Gastrocnemius medialis (tissue), 4 donors: ENCODE measurements at regions not wholly inside any gene's neighbourhood (a gene's known extent, or its start where the extent isn't known, plus 50 kb on each side); places are given as distances from the start of the nearest gene placed in this dataset.

Source experiments
- ATAC-seq, 2 donors: fragments of 150-250 bp; one replicate each; pipeline ENCODE4 v1.9.1; 2016
- DNase-seq, 2 donors: peaks; one replicate each; pipeline ENCODE4 v3.0.0-alpha.2; 2019
- H3K27ac ChIP-seq, 4 donors: fragments of 200-600 bp; sonication (generic); 1 replicate in 1 of 4; 2 replicates in 3 of 4; pipeline ENCODE4 v1.5.1; 2016 to 2018; ENCODE audit warnings: mild to moderate bottlenecking in 2 of 4, moderate library complexity in 1 of 4
- H3K27me3 ChIP-seq, 3 donors: fragments of 200-600 bp; sonication (generic) in 2 of 3; 1 replicate in 1 of 3; 2 replicates in 2 of 3; pipeline versions ENCODE4 v1.5.1 to v1.6.0; 2016 to 2019; ENCODE audit warnings: mild to moderate bottlenecking in 1 of 3, moderate library complexity in 1 of 3
- H3K36me3 ChIP-seq, 2 donors: fragments of 200-600 bp; sonication (generic) in 1 of 2; one replicate each; pipeline ENCODE4 v1.5.1; 2017 to 2018
- H3K4me1 ChIP-seq, 2 donors: fragments of 200-600 bp; sonication (generic) in 1 of 2; one replicate each; pipeline ENCODE4 v1.5.1; 2016 to 2017; ENCODE audit warnings: mild to moderate bottlenecking in 2 of 2
- H3K4me3 ChIP-seq, 4 donors: fragments of 200-600 bp; sonication (generic) in 3 of 4; 1 replicate in 1 of 4; 2 replicates in 3 of 4; pipeline ENCODE4 v1.5.1; 2016 to 2019; ENCODE audit warnings: mild to moderate bottlenecking in 2 of 4
- H3K9me3 ChIP-seq, 3 donors: fragments of 200-600 bp; sonication (generic) in 2 of 3; 1 replicate in 1 of 3; 2 replicates in 2 of 3; pipeline ENCODE4 v1.5.1; 2016 to 2019
- CTCF ChIP-seq, 5 experiments: fragments of 450-650 bp in 3 of 5; fragments of 200-600 bp in 2 of 5; sonication (generic) in 2 of 5; IDR thresholded peaks in 4 of 5; conservative IDR thresholded peaks in 1 of 5; 1 replicate in 4 of 5; 2 replicates in 1 of 5; pipeline ENCODE4 v1.5.1; 2016 to 2019; ENCODE audit warnings: antibody characterized with exemption in 5 of 5, mild to moderate bottlenecking in 3 of 5, moderate library complexity in 3 of 5
- POLR2A ChIP-seq, 2 donors: fragments of 450-650 bp; IDR thresholded peaks; one replicate each; pipeline ENCODE4 v1.6.1; 2017; ENCODE audit warnings: antibody characterized with exemption in 2 of 2, mild to moderate bottlenecking in 2 of 2, moderate library complexity in 2 of 2
- in situ Hi-C, 4 donors: fragments of 200-750 bp; cut with MboI; loops; one replicate each; pipeline versions ENCODE4 v1.15.0 to v1.8.0; 2017; ENCODE audit warnings: low sequenced_read_pairs in 4 of 4
- intact Hi-C: fragments of 100-400 bp; cut with DNase I; formaldehyde crosslinking; loops from one replicate; pipeline ENCODE4 v1.15.1; 2023; ENCODE audit warnings: low total_unique reads

GRCh38 chrX:17206584-17206983 lies 168.4 kb upstream of the NHS start:
- in situ Hi-C loops = no loop called here
- H3K36me3 ChIP-seq = no peaks in the 10 kb centered on the region
- ATAC-seq (no peak), DNase-seq (no peak)
- no peak for TF ChIP-seq POLR2A (IDR thresholded peaks at IDR 0.05)
- H3K4me3 ChIP-seq = no peak overlapping the region
- no peak overlapping the region for H3K27ac ChIP-seq
- intact Hi-C loops = no loop called here
- H3K27me3 ChIP-seq = no peaks in the 10 kb centered on the region
- no peaks in the 10 kb centered on the region for H3K4me1 ChIP-seq
- no peaks in the 10 kb centered on the region for H3K9me3 ChIP-seq

- ATAC-seq (no peak), DNase-seq (no peak)
- no peak overlapping the region for H3K4me3 ChIP-seq
- H3K36me3 ChIP-seq = no peaks in the 10 kb centered on the region
- no peak for TF ChIP-seq POLR2A (IDR thresholded peaks at IDR 0.05)
- TF ChIP-seq CTCF (IDR thresholded peaks at IDR 0.05 in 4 of 5, conservative IDR thresholded peaks at IDR 0.05 in 1 of 5) = no peak
- no peaks in the 10 kb centered on the region for H3K9me3 ChIP-seq
- peaks cover 0 to 8% (median 0%) of the 10 kb centered on the region in 3 donors for H3K27me3 ChIP-seq
- no peak overlapping the region for H3K27ac ChIP-seq
- no peaks in the 10 kb centered on the region for H3K4me1 ChIP-seq
- in situ Hi-C loops = no loop called here
- intact Hi-C loops = no loop called here
These were observed 160.0 kb upstream of the NHS start for GRCh38 chrX:17214962-17215361.

GRCh38 chrX:17226736-17227135 lies 148.3 kb upstream of the NHS start:
- Histone ChIP-seq H3K4me1 (no peaks in the 10 kb centered on the region), H3K36me3 (no peaks in the 10 kb centered on the region), H3K27me3 (no peaks in the 10 kb centered on the region), H3K9me3 (no peaks in the 10 kb centered on the region), H3K27ac (no peak overlapping the region), H3K4me3 (no peak overlapping the region)
- ATAC-seq = no peak
- in situ Hi-C loops = loop anchor here in 2 of 4 donors (25.0 kb wide), 2 partner anchors 361 to 461 kb away; no protein-coding TSS in a partner anchor
- TF ChIP-seq CTCF (IDR thresholded peaks at IDR 0.05 in 4 of 5, conservative IDR thresholded peaks at IDR 0.05 in 1 of 5) = no peak
- TF ChIP-seq POLR2A (IDR thresholded peaks at IDR 0.05) = no peak
- intact Hi-C loops = no loop called here
- no peak for DNase-seq

GRCh38 chrX:17237146-17237545 lies 137.9 kb upstream of the NHS start:
- H3K27ac ChIP-seq = no peak overlapping the region
- no peak for ATAC-seq
- no peaks in the 10 kb centered on the region for H3K9me3 ChIP-seq
- H3K4me1 ChIP-seq = no peaks in the 10 kb centered on the region
- intact Hi-C loops (no loop called here), in situ Hi-C loops (loop anchor here in 2 of 4 donors (25.0 kb wide), 2 partner anchors 350 to 450 kb away; no protein-coding TSS in a partner anchor)
- H3K27me3 ChIP-seq = peaks cover 0 to 3% (median 0%) of the 10 kb centered on the region in 3 donors
- H3K4me3 ChIP-seq = no peak overlapping the region
- DNase-seq = no peak
- H3K36me3 ChIP-seq = no peaks in the 10 kb centered on the region
- no peak for TF ChIP-seq POLR2A (IDR thresholded peaks at IDR 0.05)
- TF ChIP-seq CTCF (IDR thresholded peaks at IDR 0.05 in 4 of 5, conservative IDR thresholded peaks at IDR 0.05 in 1 of 5) = no peak

- Histone ChIP-seq H3K36me3 (no peaks in the 10 kb centered on the region), H3K4me1 (no peaks in the 10 kb centered on the region), H3K27ac (no peak overlapping the region), H3K27me3 (no peaks in the 10 kb centered on the region), H3K9me3 (no peaks in the 10 kb centered on the region), H3K4me3 (no peak overlapping the region)
- DNase-seq (peak in 1 of 2 donors; percentile 10), ATAC-seq (no peak)
- intact Hi-C loops (loop anchor here (2.0 to 10.0 kb wide), 2 partner anchors 132 to 448 kb away; partner anchors contain the start of gene NHS), in situ Hi-C loops (loop anchor here (10.0 to 25.0 kb wide), 3 partner anchors 345 to 445 kb away; no protein-coding TSS in a partner anchor)
- no peak for TF ChIP-seq POLR2A (IDR thresholded peaks at IDR 0.05)
- peak; percentile 33 to 72 (median 59) for TF ChIP-seq CTCF (IDR thresholded peaks at IDR 0.05 in 4 of 5, conservative IDR thresholded peaks at IDR 0.05 in 1 of 5)
These were observed 132.5 kb upstream of the NHS start for GRCh38 chrX:17242470-17242869.
